ENCODE measurements at regions not wholly inside any gene's neighbourhood (a gene's known extent, or its start where the extent isn't known, plus 50 kb on each side); places are given as distances from the start of the nearest gene placed in this dataset.

DNA sequence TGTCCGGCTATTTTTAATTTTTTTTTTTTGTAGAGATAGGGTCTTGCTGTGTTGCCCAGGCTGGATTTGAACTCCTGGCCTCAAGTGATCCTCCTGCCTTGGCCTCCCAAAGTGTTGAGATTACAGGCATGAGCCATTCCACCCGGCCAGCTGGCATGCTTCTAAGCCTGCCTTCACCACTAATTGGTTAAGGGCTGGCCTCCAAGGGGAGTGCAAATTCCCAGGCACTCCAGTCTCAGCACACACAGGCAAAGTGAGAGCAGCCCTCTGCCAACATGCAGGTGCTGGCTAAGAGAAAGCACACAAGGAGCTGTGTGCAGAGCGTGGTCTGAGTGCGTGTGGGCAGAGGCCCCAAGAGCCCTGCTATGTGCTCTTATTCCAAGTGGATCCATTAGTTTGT is 149.8 kb upstream of the HS3ST2 start:
- no peak for TF ChIP-seq POLR2AphosphoS5 (IDR thresholded peaks at IDR 0.05)
- TF ChIP-seq CTCF (IDR thresholded peaks at IDR 0.05), result no peak
- no peak for TF ChIP-seq POLR2A (IDR thresholded peaks at IDR 0.05)
- peaks cover 0 to 2% of the 10 kb centered on the region in 2 donors for H3K27me3 ChIP-seq
- no peaks in the 10 kb centered on the region for H3K36me3 ChIP-seq
- H3K9me3 ChIP-seq, result peaks cover 0 to 12% of the 10 kb centered on the region in 2 donors
- H3K4me1 ChIP-seq, result no peaks in the 10 kb centered on the region
- intact Hi-C loops (cut with DNase I; ENCODE audit: low total_unique reads), result loop anchor here (5.0 kb wide), 1 partner anchor 1412 kb away; no protein-coding TSS in a partner anchor
- DNase-seq (ENCODE audit: low spot score in 2 of 2), result no peak
- no peak overlapping the region for H3K27ac ChIP-seq
- no peak overlapping the region for H3K4me3 ChIP-seq

GRCh38 chr16:22664561-22664997 is 149.4 kb upstream of the HS3ST2 start:
- DNase-seq (ENCODE audit: low spot score in 2 of 2), result no peak
- peaks cover 0 to 12% of the 10 kb centered on the region in 2 donors for H3K9me3 ChIP-seq
- no peak overlapping the region for H3K4me3 ChIP-seq
- no peaks in the 10 kb centered on the region for H3K36me3 ChIP-seq
- TF ChIP-seq POLR2AphosphoS5 (IDR thresholded peaks at IDR 0.05), result no peak
- no peak for TF ChIP-seq CTCF (IDR thresholded peaks at IDR 0.05)
- TF ChIP-seq POLR2A (IDR thresholded peaks at IDR 0.05), result no peak
- no peak overlapping the region for H3K27ac ChIP-seq
- H3K4me1 ChIP-seq, result no peaks in the 10 kb centered on the region
- peaks cover 0 to 2% of the 10 kb centered on the region in 2 donors for H3K27me3 ChIP-seq
- intact Hi-C loops (cut with DNase I; ENCODE audit: low total_unique reads), result loop anchor here (5.0 kb wide), 1 partner anchor 1412 kb away; no protein-coding TSS in a partner anchor

DNA sequence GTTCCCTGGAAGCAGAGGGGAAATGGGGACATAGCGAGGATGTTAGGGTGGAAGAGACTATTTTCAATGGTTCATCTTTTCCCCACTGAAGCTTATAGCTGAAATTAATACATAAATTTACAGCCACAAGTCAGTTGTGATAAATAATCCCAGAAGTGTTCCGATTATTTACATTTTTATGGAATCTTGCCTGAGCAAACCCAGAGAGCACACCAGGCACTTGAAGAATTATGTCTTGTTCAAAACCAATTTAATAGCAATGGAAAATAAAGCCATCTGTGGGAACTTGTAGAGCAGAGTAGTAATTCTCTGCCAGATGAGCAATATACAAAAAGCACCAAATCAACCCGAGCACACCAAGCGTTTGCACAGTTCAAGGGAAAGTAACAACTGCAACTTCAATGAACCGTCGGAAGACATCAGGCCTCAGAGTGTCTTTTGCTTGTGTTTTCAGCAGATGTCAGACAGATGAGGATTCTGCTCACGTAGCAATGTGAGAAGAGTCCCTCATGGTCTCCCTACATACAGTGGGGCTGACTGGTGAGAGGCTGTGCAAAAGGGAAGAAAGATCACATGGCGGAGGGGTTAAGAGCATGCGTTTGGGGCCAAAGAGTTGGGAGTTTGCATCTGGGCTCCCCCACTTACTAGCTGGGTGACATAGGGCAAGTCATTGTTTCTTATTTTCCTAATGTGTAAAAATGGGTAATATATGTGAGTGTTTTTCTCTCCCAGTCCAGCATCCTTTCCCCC is 148.7 kb upstream of the HS3ST2 start:
- H3K27ac ChIP-seq, result no peak overlapping the region
- TF ChIP-seq POLR2A (IDR thresholded peaks at IDR 0.05) (no peak), CTCF (IDR thresholded peaks at IDR 0.05) (no peak), POLR2AphosphoS5 (IDR thresholded peaks at IDR 0.05) (no peak)
- peaks cover 0 to 2% of the 10 kb centered on the region in 2 donors for H3K27me3 ChIP-seq
- no peaks in the 10 kb centered on the region for H3K4me1 ChIP-seq
- H3K4me3 ChIP-seq, result no peak overlapping the region
- peaks cover 0 to 12% of the 10 kb centered on the region in 2 donors for H3K9me3 ChIP-seq
- intact Hi-C loops (cut with DNase I; ENCODE audit: low total_unique reads), result no loop called here
- H3K36me3 ChIP-seq, result no peaks in the 10 kb centered on the region
- no peak for DNase-seq (ENCODE audit: low spot score in 2 of 2)

- TF ChIP-seq CTCF (IDR thresholded peaks at IDR 0.05) (no peak), POLR2AphosphoS5 (IDR thresholded peaks at IDR 0.05) (no peak), POLR2A (IDR thresholded peaks at IDR 0.05) (no peak)
- Histone ChIP-seq H3K4me1 (no peaks in the 10 kb centered on the region), H3K4me3 (no peak overlapping the region), H3K27ac (no peak overlapping the region), H3K9me3 (peaks cover 0 to 12% of the 10 kb centered on the region in 2 donors), H3K27me3 (peaks cover 0 to 2% of the 10 kb centered on the region in 2 donors), H3K36me3 (no peaks in the 10 kb centered on the region)
- no peak for DNase-seq (ENCODE audit: low spot score in 2 of 2)
- intact Hi-C loops (cut with DNase I; ENCODE audit: low total_unique reads), result no loop called here
These were observed 148.2 kb upstream of the HS3ST2 start for GRCh38 chr16:22665803-22666202.

DNA sequence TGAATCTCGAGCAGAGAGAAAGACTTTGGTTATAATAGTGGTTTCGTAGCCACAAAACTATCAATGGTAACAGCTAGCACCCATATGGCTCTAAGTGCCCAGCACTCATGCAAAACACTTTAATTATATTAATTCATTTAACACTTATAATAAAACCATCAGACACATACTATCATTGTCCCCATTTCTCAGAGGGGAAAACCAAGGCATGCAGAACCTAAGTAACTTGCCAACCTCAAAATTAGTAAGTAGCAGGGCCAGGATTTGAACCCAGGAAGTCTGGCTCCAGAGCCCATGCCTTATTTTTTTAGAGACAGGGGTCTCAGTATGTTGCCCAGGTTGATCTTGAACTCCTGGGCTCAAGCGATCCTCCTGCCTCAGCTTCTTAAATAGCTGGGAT is 145.6 kb upstream of the HS3ST2 start:
- no peak overlapping the region for H3K4me3 ChIP-seq
- TF ChIP-seq POLR2A (IDR thresholded peaks at IDR 0.05) (no peak), POLR2AphosphoS5 (IDR thresholded peaks at IDR 0.05) (no peak), CTCF (IDR thresholded peaks at IDR 0.05) (no peak)
- no peak overlapping the region for H3K27ac ChIP-seq
- DNase-seq (ENCODE audit: low spot score in 2 of 2), result no peak
- H3K9me3 ChIP-seq, result no peaks in the 10 kb centered on the region
- no peaks in the 10 kb centered on the region for H3K27me3 ChIP-seq
- no peaks in the 10 kb centered on the region for H3K4me1 ChIP-seq
- H3K36me3 ChIP-seq, result no peaks in the 10 kb centered on the region
- intact Hi-C loops (cut with DNase I; ENCODE audit: low total_unique reads), result no loop called here
